Esophagus muscularis mucosa (tissue), 4 donors: ENCODE measurements at regions not wholly inside any gene's neighbourhood (a gene's known extent, or its start where the extent isn't known, plus 50 kb on each side); places are given as distances from the start of the nearest gene placed in this dataset.

Source experiments
- DNase-seq: peaks from one replicate; pipeline ENCODE4 v3.0.0-alpha.2; 2017; ENCODE audit errors: extremely low spot score
- H3K27ac ChIP-seq, 4 donors: fragments of 200-600 bp; sonication (generic); replicated peaks in 1 of 4; 1 replicate in 3 of 4; 2 replicates in 1 of 4; pipeline ENCODE4 v1.5.1; 2016 to 2019; ENCODE audit warnings: mild to moderate bottlenecking in 1 of 4
- H3K27me3 ChIP-seq, 4 donors: fragments of 200-600 bp; sonication (generic); one replicate each; pipeline versions ENCODE4 v1.5.1 to v1.6.0; 2016 to 2019
- H3K36me3 ChIP-seq, 4 donors: fragments of 200-600 bp; sonication (generic); one replicate each; pipeline ENCODE4 v1.5.1; 2016 to 2019
- H3K4me1 ChIP-seq, 4 donors: fragments of 200-600 bp; sonication (generic); one replicate each; pipeline ENCODE4 v1.5.1; 2016 to 2019
- H3K4me3 ChIP-seq, 4 donors: fragments of 200-600 bp; sonication (generic); 1 replicate in 2 of 4; 2 replicates in 2 of 4; pipeline ENCODE4 v1.5.1; 2016 to 2019; ENCODE audit warnings: mild to moderate bottlenecking in 4 of 4, moderate library complexity in 1 of 4
- H3K9me3 ChIP-seq, 4 donors: fragments of 200-600 bp; sonication (generic); 1 replicate in 3 of 4; 2 replicates in 1 of 4; pipeline ENCODE4 v1.5.1; 2016 to 2019
- CTCF ChIP-seq, 3 experiments: fragments of 200-600 bp in 2 of 3; fragments of 450-650 bp in 1 of 3; sonication (generic) in 2 of 3; IDR thresholded peaks; one replicate each; pipeline ENCODE4 v1.5.1; 2017 to 2019; ENCODE audit warnings: antibody characterized with exemption in 3 of 3, mild to moderate bottlenecking in 2 of 3, moderate library complexity in 1 of 3
- EP300 ChIP-seq: sonication (generic); formaldehyde crosslinking; IDR thresholded peaks from one replicate; pipeline ENCODE4 v1.6.1; 2017; ENCODE audit warnings: antibody characterized with exemption
- POLR2A ChIP-seq: fragments of 450-650 bp; IDR thresholded peaks from one replicate; pipeline ENCODE4 v1.6.1; 2017; ENCODE audit warnings: antibody characterized with exemption, moderate library complexity, mild to moderate bottlenecking, low read depth
- POLR2AphosphoS5 ChIP-seq, 2 donors: sonication (generic); formaldehyde crosslinking; IDR thresholded peaks; one replicate each; pipeline ENCODE4 v1.6.1; 2017; ENCODE audit warnings: antibody characterized with exemption in 2 of 2
- WGBS: methylation state at CpG from one replicate; pipeline ENCODE4 v1.1.5; 2018; 5-methylcytosine and 5-hydroxymethylcytosine counted together
- intact Hi-C: fragments of 100-400 bp; cut with DNase I; formaldehyde crosslinking; loops from one replicate; pipeline ENCODE4 v1.15.1; 2023

- no peak overlapping the region for H3K27ac ChIP-seq
- peaks cover 0 to 28% (median 0%) of the 10 kb centered on the region in 4 donors for H3K27me3 ChIP-seq
- intact Hi-C loops = no loop called here
- TF ChIP-seq EP300 = no peak
- no peak for TF ChIP-seq POLR2AphosphoS5 (IDR thresholded peaks at IDR 0.05)
- TF ChIP-seq POLR2A = no peak
- TF ChIP-seq CTCF (IDR thresholded peaks at IDR 0.05) = no peak
- no peak for DNase-seq
- 55% methylated on average over 19 of the region's 19 CpGs for WGBS
- no peaks in the 10 kb centered on the region for H3K4me1 ChIP-seq
- H3K9me3 ChIP-seq = peaks cover 0 to 4% (median 0%) of the 10 kb centered on the region in 4 donors
- no peak overlapping the region for H3K4me3 ChIP-seq
- H3K36me3 ChIP-seq = no peaks in the 10 kb centered on the region
Measured at GRCh38 chrX:530726-531610, 99.6 kb upstream of the SHOX start.

- Histone ChIP-seq H3K27me3 (peaks cover 0 to 22% (median 0%) of the 10 kb centered on the region in 4 donors), H3K4me3 (no peak overlapping the region), H3K36me3 (no peaks in the 10 kb centered on the region), H3K9me3 (no peaks in the 10 kb centered on the region), H3K4me1 (no peaks in the 10 kb centered on the region), H3K27ac (no peak overlapping the region)
- DNase-seq = no peak
- intact Hi-C loops = no loop called here
- no peak for TF ChIP-seq POLR2AphosphoS5 (IDR thresholded peaks at IDR 0.05)
- TF ChIP-seq EP300 = no peak
- WGBS = 21% methylated on average over 6 of the region's 6 CpGs
Measured at GRCh38 chrX:531611-531936, 99.0 kb upstream of the SHOX start.

- H3K27me3 ChIP-seq = peaks cover 0 to 19% (median 0%) of the 10 kb centered on the region in 4 donors
- DNase-seq = no peak
- H3K27ac ChIP-seq = no peak overlapping the region
- intact Hi-C loops = no loop called here
- H3K4me1 ChIP-seq = no peaks in the 10 kb centered on the region
- TF ChIP-seq EP300 (no peak), POLR2AphosphoS5 (IDR thresholded peaks at IDR 0.05) (no peak), POLR2A (no peak), CTCF (IDR thresholded peaks at IDR 0.05) (no peak)
- H3K4me3 ChIP-seq = no peak overlapping the region
- H3K9me3 ChIP-seq = peaks cover 0 to 4% (median 0%) of the 10 kb centered on the region in 4 donors
- H3K36me3 ChIP-seq = no peaks in the 10 kb centered on the region
Measured at GRCh38 chrX:534804-535203, 95.8 kb upstream of the SHOX start.

GRCh38 chrX:536616-537015 is 94.0 kb upstream of the SHOX start:
- intact Hi-C loops = no loop called here
- TF ChIP-seq POLR2A = no peak
- TF ChIP-seq CTCF (IDR thresholded peaks at IDR 0.05) = no peak
- TF ChIP-seq EP300 = no peak
- no peak for TF ChIP-seq POLR2AphosphoS5 (IDR thresholded peaks at IDR 0.05)
- WGBS = 90% methylated on average over 19 of the region's 19 CpGs

GRCh38 chrX:537151-537550 is 93.4 kb upstream of the SHOX start:
- Histone ChIP-seq H3K4me3 (no peak overlapping the region), H3K27ac (no peak overlapping the region), H3K4me1 (no peaks in the 10 kb centered on the region), H3K36me3 (no peaks in the 10 kb centered on the region), H3K27me3 (peaks cover 0 to 10% (median 0%) of the 10 kb centered on the region in 4 donors), H3K9me3 (peaks cover 0 to 4% (median 0%) of the 10 kb centered on the region in 4 donors)
- TF ChIP-seq POLR2AphosphoS5 (IDR thresholded peaks at IDR 0.05) (no peak), CTCF (IDR thresholded peaks at IDR 0.05) (no peak), POLR2A (no peak), EP300 (no peak)
- no peak for DNase-seq
- intact Hi-C loops = no loop called here
- whole genome bisulfite sequencing = 85% methylated on average over 18 of the region's 18 CpGs

More at GRCh38 chrX:536616-537015, 94.0 kb upstream of the SHOX start:
- Histone ChIP-seq H3K4me1 (no peaks in the 10 kb centered on the region), H3K27ac (no peak overlapping the region), H3K9me3 (peaks cover 0 to 4% (median 0%) of the 10 kb centered on the region in 4 donors), H3K27me3 (peaks cover 0 to 15% (median 0%) of the 10 kb centered on the region in 4 donors), H3K36me3 (no peaks in the 10 kb centered on the region), H3K4me3 (no peak overlapping the region)
- DNase-seq = no peak
